ENCODE measurements at regions not wholly inside any gene's neighbourhood (a gene's known extent, or its start where the extent isn't known, plus 50 kb on each side); places are given as distances from the start of the nearest gene placed in this dataset.
A peak's percentile ranks its signal among the peaks of the same experiment; 100 is the strongest.
"Not testable (repeated sequence)": the region's sequence is repeated elsewhere in the genome, so short reads cannot be mapped to it uniquely, and the experiment has no call there.

- not testable (repeated sequence) for DNase-seq (ENCODE audit: low spot score)
Measured at GRCh38 chr2:88802026-88802425, 110.6 kb downstream of the RPIA start.

- no peak for DNase-seq (ENCODE audit: low spot score)
Measured at GRCh38 chr2:88807237-88807962, 115.9 kb downstream of the RPIA start.

- DNase-seq (ENCODE audit: low spot score), result no peak
Measured at GRCh38 chr2:88808083-88808482, 116.6 kb downstream of the RPIA start.

- no peak for DNase-seq (ENCODE audit: low spot score)
Measured at GRCh38 chr2:88808652-88809051, 117.2 kb downstream of the RPIA start.

- no peak for DNase-seq (ENCODE audit: low spot score)
Measured at GRCh38 chr2:88809216-88809615, 117.7 kb downstream of the RPIA start.

GRCh38 chr2:88810017-88810416, 118.5 kb downstream of the RPIA start:
- DNase-seq (ENCODE audit: low spot score), result no peak

GRCh38 chr2:88810488-88810887, 119.0 kb downstream of the RPIA start:
- DNase-seq (ENCODE audit: low spot score), result no peak

- DNase-seq (ENCODE audit: low spot score), result no peak
Measured at GRCh38 chr2:88811233-88811632, 119.8 kb downstream of the RPIA start.

- no peak for DNase-seq (ENCODE audit: low spot score)
Measured at GRCh38 chr2:88811681-88812080, 120.2 kb downstream of the RPIA start.

- no peak for DNase-seq (ENCODE audit: low spot score)
Measured at GRCh38 chr2:88813612-88814011, 122.1 kb downstream of the RPIA start.

- DNase-seq (ENCODE audit: low spot score), result no peak
Measured at GRCh38 chr2:88815282-88815681, 123.8 kb downstream of the RPIA start.

GRCh38 chr2:88815697-88816096, 124.2 kb downstream of the RPIA start:
- no peak for DNase-seq (ENCODE audit: low spot score)

- no peak for DNase-seq (ENCODE audit: low spot score)
Measured at GRCh38 chr2:88818381-88818780, 126.9 kb downstream of the RPIA start.

- DNase-seq (ENCODE audit: low spot score), result no peak
Measured at GRCh38 chr2:88824951-88825350, 133.5 kb downstream of the RPIA start.

GRCh38 chr2:88826399-88826798, 134.9 kb downstream of the RPIA start:
- no peak for DNase-seq (ENCODE audit: low spot score)

GRCh38 chr2:88827821-88828220, 136.3 kb downstream of the RPIA start:
- no peak for DNase-seq (ENCODE audit: low spot score)

- DNase-seq (ENCODE audit: low spot score), result no peak
Measured at GRCh38 chr2:88828397-88829137, 137.1 kb downstream of the RPIA start.

GRCh38 chr2:88829607-88830463, 138.4 kb downstream of the RPIA start:
- DNase-seq (ENCODE audit: low spot score), result no peak

GRCh38 chr2:88831071-88831791, 139.8 kb downstream of the RPIA start:
- DNase-seq (ENCODE audit: low spot score), result no peak

GRCh38 chr2:88831792-88832248, 140.3 kb downstream of the RPIA start:
- DNase-seq (ENCODE audit: low spot score), result peak; percentile 5

GRCh38 chr2:88832311-88832991, 141.0 kb downstream of the RPIA start:
- no peak for DNase-seq (ENCODE audit: low spot score)

Data from hepatic stellate cell (primary cell).